Immature natural killer cell (primary cell): ENCODE measurements at regions not wholly inside any gene's neighbourhood (a gene's known extent, or its start where the extent isn't known, plus 50 kb on each side); places are given as distances from the start of the nearest gene placed in this dataset.
"Not testable (repeated sequence)": the region's sequence is repeated elsewhere in the genome, so short reads cannot be mapped to it uniquely, and the experiment has no call there.

ENCODE experiments used
- DNase-seq, 3 donors: peaks; one replicate each; pipeline ENCODE4 v3.0.0; 2022; ENCODE audit warnings: mixed read lengths in 1 of 3
- H3K27ac Mint-ChIP-seq, 6 donors: one replicate each; pipeline ENCODE4 v1.8.0; 2020; ENCODE audit warnings: mixed read lengths in 6 of 6, mild to moderate bottlenecking in 5 of 6, inconsistent platforms in 4 of 6, moderate library complexity in 3 of 6
- H3K27me3 Mint-ChIP-seq, 3 donors: one replicate each; pipeline ENCODE4 v1.8.0; 2020 to 2021; ENCODE audit warnings: low read depth in 3 of 3, mild to moderate bottlenecking in 3 of 3, mixed read lengths in 3 of 3, moderate library complexity in 3 of 3, inconsistent platforms in 1 of 3
- H3K36me3 Mint-ChIP-seq, 3 donors: one replicate each; pipeline ENCODE4 v1.8.0; 2020; ENCODE audit warnings: mixed read lengths in 3 of 3, inconsistent platforms in 2 of 3, mild to moderate bottlenecking in 2 of 3
- H3K4me1 Mint-ChIP-seq, 2 donors: one replicate each; pipeline ENCODE4 v1.8.0; 2020; ENCODE audit warnings: inconsistent platforms in 2 of 2, mild to moderate bottlenecking in 2 of 2, mixed read lengths in 2 of 2, moderate library complexity in 1 of 2
- H3K4me3 Mint-ChIP-seq, 5 donors: one replicate each; pipeline ENCODE4 v1.8.0; 2020; ENCODE audit warnings: mild to moderate bottlenecking in 5 of 5, mixed read lengths in 5 of 5, inconsistent platforms in 3 of 5, moderate library complexity in 3 of 5
- H3K9me3 Mint-ChIP-seq, 6 donors: one replicate each; pipeline ENCODE4 v1.8.0; 2020; ENCODE audit warnings: mild to moderate bottlenecking in 6 of 6, mixed read lengths in 6 of 6, inconsistent platforms in 4 of 6, moderate library complexity in 3 of 6

DNA sequence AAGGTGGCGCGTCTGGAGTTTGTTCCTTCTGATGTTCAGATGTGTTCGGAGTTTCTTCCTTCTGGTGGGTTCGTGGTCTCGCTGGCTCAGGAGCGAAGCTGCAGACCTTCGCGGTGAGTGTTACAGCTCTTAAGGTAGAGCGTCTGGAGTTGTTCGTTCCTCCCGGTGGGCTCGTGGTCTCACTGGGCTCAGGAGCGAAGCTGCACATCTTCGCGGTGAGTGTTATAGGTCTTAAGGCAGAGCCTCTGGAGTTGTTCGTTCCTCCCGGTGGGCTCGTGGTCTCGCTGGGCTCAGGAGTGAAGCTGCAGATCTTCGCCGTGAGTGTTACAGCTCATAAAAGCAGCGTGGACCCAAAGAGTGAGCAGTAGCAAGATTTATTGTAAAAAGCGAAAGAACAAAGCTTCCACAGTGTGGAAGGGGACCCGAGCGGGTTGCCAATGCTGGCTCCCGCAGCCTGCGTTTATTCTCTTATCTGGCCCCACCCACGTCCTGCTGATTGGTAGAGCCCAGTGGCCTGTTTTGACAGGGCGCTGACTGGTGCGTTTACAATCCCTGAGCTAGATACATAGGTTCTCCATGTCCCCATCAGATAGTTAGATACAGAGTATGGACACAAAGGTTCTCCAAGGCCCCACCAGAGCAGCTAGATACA lies 322.5 kb upstream of the KCND2 start:
- H3K36me3 Mint-ChIP-seq, H3K4me3 Mint-ChIP-seq, H3K27ac Mint-ChIP-seq, H3K4me1 Mint-ChIP-seq, H3K27me3 Mint-ChIP-seq, DNase-seq: not testable (repeated sequence)
- H3K9me3 Mint-ChIP-seq = peaks cover 6 to 44% (median 17%) of the 10 kb centered on the region in 6 donors

DNA sequence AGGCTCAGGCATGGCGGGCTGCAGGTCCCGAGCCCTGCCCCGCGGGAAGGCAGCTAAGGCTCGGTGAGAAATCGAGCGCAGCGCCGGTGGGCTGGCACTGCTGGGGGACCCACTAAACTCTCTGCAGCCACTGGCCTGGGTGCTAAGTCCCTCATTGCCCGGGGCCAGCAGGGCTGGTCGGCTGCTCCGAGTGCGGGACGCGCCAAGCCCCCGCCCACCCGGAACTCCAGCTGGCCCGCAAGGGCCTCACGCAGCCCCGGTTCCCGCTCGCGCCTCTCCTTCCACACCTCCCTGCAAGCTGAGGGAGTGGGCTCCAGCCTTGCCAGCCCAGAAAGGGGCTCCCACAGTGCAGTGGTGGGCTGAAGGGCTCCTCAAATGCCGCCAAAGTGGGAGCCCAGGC lies 321.4 kb upstream of the KCND2 start:
- not testable (repeated sequence) for H3K4me3 Mint-ChIP-seq, H3K27ac Mint-ChIP-seq, H3K36me3 Mint-ChIP-seq, H3K27me3 Mint-ChIP-seq, DNase-seq, H3K4me1 Mint-ChIP-seq
- peaks cover 6 to 41% (median 18%) of the 10 kb centered on the region in 6 donors for H3K9me3 Mint-ChIP-seq

DNA sequence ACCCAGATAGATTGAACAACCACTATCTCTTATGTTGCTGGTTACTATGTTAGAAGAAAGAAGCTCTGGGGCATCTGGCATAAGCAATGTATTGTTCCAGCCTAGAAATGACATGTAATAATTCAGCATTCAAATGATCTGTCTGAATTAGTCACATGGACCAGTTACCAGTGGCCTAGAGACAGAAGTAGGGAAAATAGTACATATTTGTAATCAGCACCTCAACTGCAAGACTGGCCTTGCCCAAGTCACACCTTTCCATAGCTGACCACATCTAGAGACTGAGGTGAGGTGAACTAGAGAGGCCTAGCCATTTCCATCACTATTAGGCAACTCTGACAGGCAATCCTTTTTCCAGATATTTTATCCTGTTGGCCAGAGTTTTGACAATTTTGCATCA lies 315.6 kb upstream of the KCND2 start:
- Mint-ChIP-seq H3K36me3 (no peaks in the 10 kb centered on the region), H3K4me3 (no peak overlapping the region), H3K27me3 (peaks cover 0 to 2% (median 0%) of the 10 kb centered on the region in 3 donors), H3K27ac (no peak overlapping the region), H3K4me1 (no peaks in the 10 kb centered on the region), H3K9me3 (peaks cover 2 to 42% (median 9%) of the 10 kb centered on the region in 6 donors)
- no peak for DNase-seq

DNA sequence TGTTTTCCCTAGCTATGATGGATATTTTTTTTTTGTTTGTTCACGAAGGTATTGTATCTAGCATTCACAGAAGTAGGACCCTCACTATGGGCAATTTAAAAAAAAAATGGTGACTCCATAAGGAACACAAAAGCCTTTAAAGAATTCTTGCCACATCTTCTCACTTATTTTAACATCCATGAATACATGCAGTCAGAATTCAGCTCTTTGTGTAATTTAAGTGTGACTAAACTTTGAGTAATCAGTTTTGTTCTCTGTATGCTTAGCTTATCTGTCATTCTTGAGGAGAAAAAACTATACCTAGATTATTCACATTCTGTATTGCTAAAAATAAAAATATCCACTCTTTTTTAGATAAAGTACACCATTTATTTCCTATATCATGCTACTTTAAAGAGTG lies 313.2 kb upstream of the KCND2 start:
- Mint-ChIP-seq H3K36me3 (no peaks in the 10 kb centered on the region), H3K9me3 (peaks cover 3 to 33% (median 7%) of the 10 kb centered on the region in 6 donors), H3K27me3 (peaks cover 0 to 2% (median 0%) of the 10 kb centered on the region in 3 donors), H3K4me3 (no peak overlapping the region), H3K4me1 (no peaks in the 10 kb centered on the region), H3K27ac (no peak overlapping the region)
- DNase-seq = no peak

DNA sequence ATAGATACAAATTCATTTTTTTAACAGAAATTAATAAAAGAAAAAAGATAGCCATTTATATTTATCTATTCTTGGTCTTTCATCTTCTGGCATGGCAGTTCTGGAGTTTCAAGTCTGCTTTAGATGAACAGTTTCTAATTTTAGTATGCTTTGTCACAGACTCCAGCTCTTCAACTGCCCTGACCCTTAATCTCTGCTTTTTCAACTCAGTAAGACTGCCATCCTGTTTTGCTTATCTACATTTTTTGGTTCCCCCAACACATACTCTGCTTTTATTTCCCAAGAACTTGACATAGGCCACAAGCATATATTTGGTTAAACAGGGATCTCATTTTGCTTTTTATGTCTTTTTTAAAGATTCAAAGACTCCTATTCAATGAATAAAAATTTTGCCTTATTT lies 309.3 kb upstream of the KCND2 start:
- Mint-ChIP-seq H3K36me3 (no peaks in the 10 kb centered on the region), H3K4me1 (no peaks in the 10 kb centered on the region), H3K9me3 (peaks cover 0 to 25% (median 5%) of the 10 kb centered on the region in 6 donors), H3K27me3 (no peaks in the 10 kb centered on the region), H3K27ac (no peak overlapping the region), H3K4me3 (no peak overlapping the region)
- DNase-seq = no peak

DNA sequence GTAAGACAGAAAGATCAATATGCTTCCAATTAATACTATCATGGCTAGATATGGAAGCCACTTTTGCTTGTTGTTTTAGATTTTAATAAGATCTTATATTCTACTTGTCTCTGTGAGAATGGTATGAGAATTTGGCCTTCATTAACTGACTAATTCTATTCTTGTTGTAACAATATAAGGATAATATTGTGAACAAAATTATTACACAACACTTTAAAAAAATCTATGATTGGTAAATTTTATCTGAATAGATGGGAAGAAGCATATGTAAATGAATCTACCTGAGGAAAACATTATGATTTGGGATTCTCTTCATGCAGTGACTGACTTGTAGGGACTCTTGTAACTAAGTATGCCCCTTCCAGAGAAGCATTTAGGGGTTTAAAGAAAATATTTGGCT lies 308.9 kb upstream of the KCND2 start:
- H3K9me3 Mint-ChIP-seq = peaks cover 0 to 24% (median 4%) of the 10 kb centered on the region in 6 donors
- no peaks in the 10 kb centered on the region for H3K36me3 Mint-ChIP-seq
- H3K4me3 Mint-ChIP-seq = no peak overlapping the region
- DNase-seq = no peak
- H3K27me3 Mint-ChIP-seq = no peaks in the 10 kb centered on the region
- no peak overlapping the region for H3K27ac Mint-ChIP-seq
- no peaks in the 10 kb centered on the region for H3K4me1 Mint-ChIP-seq

DNA sequence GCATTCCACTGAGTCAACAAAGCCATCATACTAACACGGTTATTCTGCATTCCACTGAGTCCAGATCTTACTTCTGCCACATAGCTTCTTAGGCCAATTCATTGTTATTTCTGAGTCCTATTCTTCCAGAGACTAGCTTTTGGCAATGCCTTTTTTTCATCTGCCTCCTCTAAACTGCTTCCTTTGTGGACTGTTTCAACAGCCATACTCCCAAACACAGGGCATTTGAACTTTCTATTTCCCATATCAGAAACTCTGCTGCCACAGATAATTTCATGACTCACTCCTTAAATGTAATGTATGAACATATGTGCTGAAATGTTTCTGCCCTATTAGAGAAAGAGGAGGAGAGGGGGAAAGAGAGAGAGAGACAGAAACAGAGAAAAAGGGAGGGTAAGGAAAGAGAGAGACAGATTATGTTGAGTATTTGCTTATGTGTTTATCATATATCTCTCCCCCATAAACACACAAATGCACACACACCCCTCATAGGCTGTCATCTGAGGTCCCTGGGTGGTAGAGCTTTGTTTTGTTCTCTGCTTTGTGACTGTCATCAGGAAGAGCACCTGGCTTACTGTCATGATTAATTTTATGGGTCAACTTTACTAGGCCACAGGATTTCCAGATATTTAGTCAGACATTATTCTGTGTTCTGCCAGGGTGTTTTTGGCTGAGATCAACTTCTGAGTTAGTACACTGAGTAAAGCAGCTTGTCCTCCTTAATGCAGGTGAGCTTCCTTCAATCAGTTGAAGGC lies 308.0 kb upstream of the KCND2 start:
- Mint-ChIP-seq H3K4me1 (no peaks in the 10 kb centered on the region), H3K36me3 (no peaks in the 10 kb centered on the region), H3K27me3 (no peaks in the 10 kb centered on the region), H3K27ac (no peak overlapping the region), H3K4me3 (no peak overlapping the region), H3K9me3 (peaks cover 0 to 23% (median 4%) of the 10 kb centered on the region in 6 donors)
- DNase-seq = no peak

DNA sequence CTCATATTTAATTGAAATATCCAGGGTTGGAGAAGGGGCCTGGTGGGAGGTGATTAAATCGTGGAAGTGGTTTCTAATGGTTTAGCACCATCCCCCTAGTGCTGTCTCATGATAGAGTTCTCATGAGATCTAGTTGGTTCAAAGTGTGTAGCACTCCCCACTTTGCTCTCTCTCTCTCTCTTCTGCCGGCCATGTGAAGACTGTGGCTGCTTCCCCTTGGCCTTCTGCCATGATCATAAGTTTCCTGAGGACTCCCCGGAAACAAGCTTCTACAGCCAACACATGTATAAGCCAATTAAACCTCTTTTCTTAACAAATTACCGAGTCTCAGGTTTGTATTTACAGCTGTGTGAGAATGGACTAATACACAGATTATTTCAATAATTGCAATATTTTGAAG lies 305.8 kb upstream of the KCND2 start:
- Mint-ChIP-seq H3K27me3 (no peaks in the 10 kb centered on the region), H3K4me3 (no peak overlapping the region), H3K4me1 (no peaks in the 10 kb centered on the region), H3K36me3 (no peaks in the 10 kb centered on the region), H3K9me3 (peaks cover 2 to 30% (median 5%) of the 10 kb centered on the region in 6 donors), H3K27ac (no peak overlapping the region)
- DNase-seq = no peak

DNA sequence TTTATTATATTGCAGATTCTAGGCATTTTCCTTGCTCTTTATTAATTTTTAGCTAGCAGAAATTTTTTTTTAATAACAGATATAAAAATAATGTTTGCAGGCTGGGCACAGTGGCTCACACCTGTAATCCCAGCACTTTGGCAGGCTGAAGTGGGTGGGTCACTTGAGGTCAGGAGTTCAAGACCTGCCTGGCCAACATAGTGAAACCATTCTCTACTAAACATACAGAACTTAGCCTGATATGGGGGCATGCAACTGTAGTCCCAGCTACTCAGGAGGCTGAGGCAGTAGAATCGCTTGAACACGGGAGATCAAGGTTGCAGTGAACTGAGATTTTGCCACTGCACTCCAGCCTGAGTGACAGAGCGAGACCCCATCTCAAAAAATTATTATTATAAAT lies 304.6 kb upstream of the KCND2 start:
- peaks cover 2 to 36% (median 8%) of the 10 kb centered on the region in 6 donors for H3K9me3 Mint-ChIP-seq
- DNase-seq, H3K4me1 Mint-ChIP-seq, H3K27me3 Mint-ChIP-seq, H3K36me3 Mint-ChIP-seq, H3K27ac Mint-ChIP-seq, H3K4me3 Mint-ChIP-seq: not testable (repeated sequence)

DNA sequence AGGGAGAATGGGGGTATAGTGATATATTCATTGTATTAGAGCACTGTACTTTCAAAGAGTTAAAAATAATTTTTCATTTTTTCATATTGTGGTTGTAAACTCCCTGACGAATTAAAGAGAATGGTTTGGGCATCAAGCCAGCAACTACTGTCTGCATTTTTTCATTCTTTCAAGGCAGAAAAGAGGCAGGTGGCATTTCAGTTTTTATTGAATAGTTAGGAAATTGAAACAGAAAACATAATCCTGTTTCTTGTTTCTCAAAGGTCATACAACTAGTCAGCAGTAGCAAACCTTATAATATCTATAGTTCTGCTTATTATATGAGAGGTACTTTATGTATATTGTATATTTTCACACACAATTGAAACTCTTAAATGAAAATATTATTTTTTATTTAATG lies 303.9 kb upstream of the KCND2 start:
- no peaks in the 10 kb centered on the region for H3K36me3 Mint-ChIP-seq

DNA sequence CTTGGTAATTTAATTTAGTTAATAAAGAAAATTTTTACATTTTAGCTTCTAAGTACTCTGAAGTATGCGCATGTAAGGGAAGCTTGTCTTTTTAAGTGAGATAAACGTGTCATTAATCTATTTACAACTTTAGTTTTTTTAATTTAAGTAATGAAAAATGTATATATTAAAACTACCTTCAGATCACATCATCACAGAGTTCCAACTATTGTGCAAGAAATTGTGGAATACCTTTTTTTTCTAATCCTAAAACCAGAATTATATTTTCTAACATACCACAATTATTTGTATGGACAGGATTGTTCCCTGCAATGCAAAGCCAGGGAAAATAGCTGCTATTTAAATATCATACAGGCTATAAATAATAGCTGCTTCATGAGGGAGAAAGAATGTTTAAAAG lies 303.2 kb upstream of the KCND2 start:
- no peak overlapping the region for H3K4me3 Mint-ChIP-seq

More for the DNA sequence above, 303.9 kb upstream of the KCND2 start:
- Mint-ChIP-seq H3K4me1 (no peaks in the 10 kb centered on the region), H3K27me3 (no peaks in the 10 kb centered on the region), H3K9me3 (peaks cover 2 to 31% (median 8%) of the 10 kb centered on the region in 6 donors), H3K27ac (no peak overlapping the region), H3K4me3 (no peak overlapping the region)
- DNase-seq = no peak

DNA sequence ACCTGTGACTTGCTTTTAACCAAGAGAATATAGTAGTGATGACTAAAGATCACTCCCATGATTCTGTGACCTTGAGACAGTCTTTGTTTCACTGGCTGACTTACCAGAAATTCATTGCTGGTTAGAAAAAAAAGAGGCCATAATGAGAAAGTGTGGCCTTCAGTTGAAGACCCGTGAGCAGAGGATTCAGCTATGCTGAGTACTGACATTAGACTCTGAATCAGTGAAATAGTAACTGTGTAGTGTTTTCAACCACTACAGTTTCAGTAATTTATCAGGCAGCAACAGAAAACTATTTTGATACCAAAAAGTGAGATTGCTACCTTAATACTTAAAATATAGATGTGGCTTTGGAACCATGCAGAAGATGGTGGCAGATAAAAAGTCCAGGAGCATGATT lies 298.0 kb upstream of the KCND2 start:
- Mint-ChIP-seq H3K27ac (no peak overlapping the region), H3K27me3 (no peaks in the 10 kb centered on the region), H3K36me3 (no peaks in the 10 kb centered on the region), H3K9me3 (peaks cover 6 to 22% (median 7%) of the 10 kb centered on the region in 6 donors), H3K4me3 (no peak overlapping the region), H3K4me1 (no peaks in the 10 kb centered on the region)
- no peak for DNase-seq

More for the DNA sequence above, 303.2 kb upstream of the KCND2 start:
- no peaks in the 10 kb centered on the region for H3K36me3 Mint-ChIP-seq
- H3K27ac Mint-ChIP-seq = no peak overlapping the region
- DNase-seq = no peak
- no peaks in the 10 kb centered on the region for H3K27me3 Mint-ChIP-seq
- peaks cover 3 to 27% (median 8%) of the 10 kb centered on the region in 6 donors for H3K9me3 Mint-ChIP-seq
- H3K4me1 Mint-ChIP-seq = no peaks in the 10 kb centered on the region

DNA sequence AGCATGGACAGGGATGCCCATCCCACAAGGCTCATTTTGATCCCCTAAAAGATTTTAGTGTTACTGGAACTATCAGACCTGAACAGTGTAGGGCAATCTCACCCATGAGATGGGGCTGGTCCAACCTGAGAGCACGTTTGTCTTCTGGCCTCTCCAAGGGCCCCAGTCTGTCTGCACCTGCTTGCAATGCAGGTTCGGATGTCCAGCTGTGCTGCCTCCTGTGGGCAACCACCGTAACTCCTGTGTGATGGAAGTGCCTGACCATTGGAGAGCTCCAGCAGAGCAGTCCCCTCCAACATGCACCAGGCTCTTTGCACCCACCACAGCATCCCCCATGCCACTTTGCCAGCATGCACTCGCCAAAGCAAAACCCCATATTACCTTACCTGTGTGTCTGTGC lies 290.1 kb upstream of the KCND2 start:
- peaks cover 22 to 64% (median 42%) of the 10 kb centered on the region in 6 donors for H3K9me3 Mint-ChIP-seq
- no peaks in the 10 kb centered on the region for H3K27me3 Mint-ChIP-seq
- no peak overlapping the region for H3K27ac Mint-ChIP-seq
- H3K4me3 Mint-ChIP-seq = no peak overlapping the region
- H3K36me3 Mint-ChIP-seq = peaks cover 0 to 6% (median 3%) of the 10 kb centered on the region in 3 donors
- H3K4me1 Mint-ChIP-seq = no peaks in the 10 kb centered on the region
- DNase-seq = no peak

DNA sequence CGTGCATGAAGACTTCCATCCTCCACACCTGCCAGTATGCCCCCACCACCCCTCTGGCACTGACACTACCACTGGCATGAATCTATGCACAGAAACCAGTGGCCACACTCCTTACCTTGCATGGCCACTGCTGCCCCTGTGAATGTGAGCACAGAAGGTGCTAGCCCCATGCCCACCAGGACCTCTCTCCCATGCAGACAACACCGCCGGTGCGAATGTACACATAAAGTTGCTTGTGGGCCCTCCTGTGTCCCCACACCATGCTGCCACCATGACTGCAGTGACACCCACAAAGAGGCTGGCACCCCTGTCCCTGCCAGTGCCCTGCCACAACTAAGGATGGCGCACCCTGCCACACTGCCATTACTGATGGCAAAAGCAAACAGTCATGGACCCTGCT lies 289.5 kb upstream of the KCND2 start:
- DNase-seq = no peak
- Mint-ChIP-seq H3K9me3 (peaks cover 22 to 64% (median 42%) of the 10 kb centered on the region in 6 donors), H3K27me3 (no peaks in the 10 kb centered on the region), H3K36me3 (peaks cover 0 to 6% (median 3%) of the 10 kb centered on the region in 3 donors), H3K4me3 (no peak overlapping the region), H3K4me1 (no peaks in the 10 kb centered on the region), H3K27ac (no peak overlapping the region)
